HG03342 (cell line): ENCODE measurements at regions not wholly inside any gene's neighbourhood (a gene's known extent, or its start where the extent isn't known, plus 50 kb on each side); places are given as distances from the start of the nearest gene placed in this dataset.

Experiments
- ATAC-seq: cut with Tn5 transposase; IDR thresholded peaks from one replicate; pipeline ENCODE4 v1.9.1; 2021; ENCODE audit warnings: mild to moderate bottlenecking, moderate library complexity; ENCODE audit not compliant: unreplicated experiment

- no peak for ATAC-seq
Measured at GRCh38 chr4:149136951-149137620, 678.6 kb downstream of the IQCM start.

DNA sequence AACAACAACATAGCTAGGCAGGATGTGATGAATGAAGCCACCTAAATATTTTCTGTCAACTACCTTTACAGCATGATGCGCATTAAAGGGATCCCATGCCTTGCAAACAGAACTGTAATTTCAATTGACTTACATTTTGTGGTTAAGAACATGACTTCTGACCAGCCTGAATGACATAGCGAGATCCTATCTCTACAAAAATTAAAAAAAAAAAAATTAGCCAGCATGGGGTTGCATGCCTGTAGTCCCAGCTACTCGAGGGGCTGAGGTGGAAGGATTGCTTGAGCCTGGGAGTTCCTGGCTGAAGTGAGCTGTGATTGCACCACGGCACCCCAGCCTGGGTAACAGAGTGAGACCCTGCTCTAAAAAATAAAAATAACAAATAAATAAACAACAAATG lies 680.6 kb downstream of the IQCM start:
- ATAC-seq: no peak

GRCh38 chr4:149121023-149121404 lies 678.8 kb upstream of the NR3C2 start:
- no peak for ATAC-seq

DNA sequence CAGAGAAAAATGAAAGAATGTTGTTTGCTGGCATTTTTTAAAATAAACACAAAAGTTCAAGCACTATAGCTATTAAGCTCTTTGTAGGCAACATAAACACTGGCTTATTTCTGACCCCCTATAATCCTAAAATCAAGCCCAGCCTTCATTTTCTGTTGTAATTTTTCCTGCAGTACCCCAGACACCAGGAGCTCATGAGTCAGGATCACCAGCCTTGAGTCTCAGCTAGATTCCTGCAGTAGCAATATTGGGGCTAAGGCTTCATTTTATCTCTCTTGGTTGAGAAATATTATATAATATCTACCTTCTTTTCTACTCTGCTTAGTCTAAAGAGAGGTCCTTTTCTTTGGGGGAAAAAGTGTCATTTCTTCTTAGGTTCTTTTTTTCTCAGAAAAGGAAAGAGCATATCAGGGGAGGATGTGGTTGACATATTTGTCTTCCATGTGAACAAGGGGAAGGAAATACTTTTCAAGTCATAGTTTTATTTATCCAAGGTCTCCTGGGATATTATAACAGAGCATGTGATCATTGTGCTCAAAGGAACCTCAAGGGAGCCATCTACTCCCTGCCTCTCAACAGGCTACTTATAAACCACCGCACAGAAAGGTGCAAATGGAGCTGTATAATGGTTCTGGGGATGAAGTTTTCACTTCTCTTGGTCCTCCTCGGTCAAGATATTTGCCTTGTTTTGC lies 678.3 kb upstream of the NR3C2 start:
- no peak for ATAC-seq

DNA sequence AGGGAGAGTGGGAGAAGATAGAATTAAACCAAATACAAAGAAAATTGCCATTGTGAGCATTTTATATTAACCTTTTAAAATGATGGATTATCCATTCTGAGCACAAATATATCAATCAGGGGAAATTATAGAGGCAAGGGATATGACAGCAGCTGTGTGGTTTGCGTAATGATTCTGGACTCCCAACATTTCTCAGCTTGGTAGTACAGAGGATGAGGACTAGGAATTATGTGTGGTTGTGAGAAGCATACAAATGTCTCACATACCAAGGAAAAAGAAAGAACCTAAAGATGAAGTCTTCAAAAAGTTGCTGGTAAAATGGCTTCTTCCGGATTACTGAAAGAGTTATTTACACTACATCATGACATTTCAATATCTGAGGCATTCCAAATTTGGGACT lies 674.6 kb upstream of the NR3C2 start:
- no peak for ATAC-seq

DNA sequence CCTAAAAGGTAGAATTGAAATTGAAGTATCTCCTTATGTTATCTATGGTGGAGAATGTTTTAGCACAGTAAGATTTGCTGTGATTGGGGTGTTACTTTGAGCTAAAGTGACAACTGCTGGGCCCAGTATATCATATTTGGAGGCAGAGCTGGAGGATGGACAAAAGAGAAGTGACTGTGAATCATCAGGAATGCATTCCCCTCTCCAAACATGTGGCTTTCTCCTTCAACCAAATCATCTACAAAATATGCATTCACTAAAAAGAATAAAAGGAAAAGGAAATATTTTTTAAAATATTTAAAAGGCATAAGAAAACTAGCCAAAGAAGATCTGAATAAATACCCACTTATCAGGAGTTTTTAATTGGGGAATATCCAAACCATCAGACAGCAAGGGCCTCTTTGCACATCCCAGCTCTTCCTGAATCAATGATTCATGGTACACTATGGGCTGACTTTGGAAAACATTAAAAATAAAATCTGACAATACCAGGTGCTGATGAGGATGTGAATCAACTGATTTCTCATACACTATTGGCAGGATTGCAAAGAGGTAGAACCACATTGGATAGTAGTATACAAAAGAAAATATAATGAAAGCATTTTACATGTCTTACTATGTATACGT lies 671.7 kb upstream of the NR3C2 start:
- no peak for ATAC-seq

GRCh38 chr4:149112109-149112508 lies 669.9 kb upstream of the NR3C2 start:
- ATAC-seq: no peak

GRCh38 chr4:149110481-149110880 lies 668.3 kb upstream of the NR3C2 start:
- no peak for ATAC-seq

- no peak for ATAC-seq
Measured at GRCh38 chr4:149108626-149109025, 666.4 kb upstream of the NR3C2 start.

GRCh38 chr4:149102765-149103164 lies 660.6 kb upstream of the NR3C2 start:
- ATAC-seq: no peak

DNA sequence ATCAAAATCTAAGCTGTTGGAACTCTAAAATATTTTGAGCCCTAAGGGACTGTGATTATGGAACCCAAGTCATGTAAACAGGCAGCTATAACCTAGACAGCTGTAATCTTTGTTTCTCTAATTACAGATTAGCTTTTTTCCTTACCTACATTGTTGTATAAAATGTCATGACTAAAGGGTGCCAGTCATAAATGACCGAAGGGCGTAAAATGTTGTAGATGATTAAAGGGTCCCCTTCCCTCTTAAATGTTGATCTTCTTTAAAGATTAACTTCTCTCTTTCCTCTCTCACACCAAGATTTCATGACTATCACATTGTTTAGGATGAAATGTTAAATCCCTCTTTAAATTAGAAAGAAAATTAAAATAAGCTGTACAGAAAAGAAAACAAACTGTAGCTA lies 659.4 kb upstream of the NR3C2 start:
- no peak for ATAC-seq

DNA sequence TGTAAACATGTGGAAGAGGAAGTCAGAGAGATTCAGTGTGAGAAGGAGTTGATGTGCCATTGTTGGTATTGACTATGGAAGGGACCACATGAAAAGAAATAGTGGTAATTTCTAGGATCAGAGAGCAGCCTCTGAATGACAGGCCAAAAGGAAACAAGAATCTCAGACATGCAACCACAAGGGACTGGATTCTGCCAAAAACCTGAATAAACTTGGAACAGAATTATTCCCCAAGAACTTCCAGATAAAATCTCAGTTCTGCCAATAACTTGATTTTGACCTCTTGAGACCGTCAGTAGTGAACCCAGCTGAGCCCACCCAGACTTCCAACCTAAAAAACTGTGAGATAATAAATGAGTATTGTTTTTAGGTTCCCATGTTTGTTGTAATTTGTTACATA lies 653.6 kb upstream of the NR3C2 start:
- no peak for ATAC-seq

GRCh38 chr4:149095001-149095400 lies 652.8 kb upstream of the NR3C2 start:
- no peak for ATAC-seq

DNA sequence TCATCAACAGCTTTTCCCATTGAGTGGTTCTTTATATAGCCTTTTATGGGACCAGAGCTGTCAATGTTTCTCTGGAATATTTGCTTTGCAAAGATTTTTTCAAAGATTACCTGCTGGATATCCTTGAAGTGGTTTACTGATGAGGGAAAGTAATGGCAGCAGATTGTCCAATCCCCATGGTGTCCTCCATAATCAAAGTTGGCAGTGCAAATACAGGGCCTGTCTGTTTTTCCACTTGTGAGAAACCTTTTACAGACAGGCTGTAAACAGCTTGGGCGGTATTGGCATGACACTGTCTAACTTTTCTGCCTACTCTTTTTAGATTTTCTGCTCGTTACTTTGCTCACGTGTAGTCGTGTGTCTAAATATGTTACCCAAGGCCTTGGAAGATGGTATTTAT lies 641.9 kb upstream of the NR3C2 start:
- ATAC-seq: no peak

- ATAC-seq: no peak
Measured at GRCh38 chr4:149077181-149077580, 635.0 kb upstream of the NR3C2 start.

DNA sequence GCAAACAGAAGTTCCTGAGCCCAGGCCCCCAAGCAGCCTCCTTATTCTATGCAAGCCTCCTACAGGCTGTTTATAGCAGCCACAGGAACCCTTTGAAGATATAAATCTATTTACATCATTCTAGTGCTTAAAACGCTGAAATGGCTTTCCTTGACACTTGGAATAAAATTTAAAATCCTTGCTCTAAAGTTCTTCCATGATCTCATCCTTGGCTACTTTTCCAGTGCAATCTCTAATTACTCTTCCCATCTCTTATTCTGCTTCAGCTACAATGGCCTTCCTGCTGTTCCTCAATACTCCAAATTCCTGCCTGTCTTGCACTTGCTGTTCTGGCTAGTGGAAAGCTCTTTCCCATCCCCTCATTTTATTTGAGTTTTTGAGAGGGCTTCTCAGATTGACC lies 634.2 kb upstream of the NR3C2 start:
- no peak for ATAC-seq

DNA sequence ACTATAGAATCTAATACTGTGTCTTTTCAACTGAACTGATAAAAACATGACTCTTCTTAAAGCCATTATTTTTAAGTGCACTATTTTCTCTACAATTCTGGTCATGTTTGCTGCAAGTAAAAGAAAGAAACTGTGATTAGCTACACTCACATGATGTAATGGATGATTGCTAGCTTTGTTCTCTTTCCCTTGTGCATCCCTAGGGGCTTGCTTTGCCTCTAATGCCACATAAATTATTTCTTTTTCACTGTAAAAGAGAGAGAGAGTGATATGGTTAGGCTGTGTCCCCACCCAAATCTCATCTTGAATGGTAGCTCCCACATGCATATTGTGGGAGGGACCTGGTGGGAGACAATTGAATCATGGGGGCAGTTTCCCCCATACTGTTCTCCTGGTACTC lies 630.2 kb upstream of the NR3C2 start:
- ATAC-seq: no peak

- ATAC-seq: no peak
Measured at GRCh38 chr4:149065753-149066152, 623.5 kb upstream of the NR3C2 start.

DNA sequence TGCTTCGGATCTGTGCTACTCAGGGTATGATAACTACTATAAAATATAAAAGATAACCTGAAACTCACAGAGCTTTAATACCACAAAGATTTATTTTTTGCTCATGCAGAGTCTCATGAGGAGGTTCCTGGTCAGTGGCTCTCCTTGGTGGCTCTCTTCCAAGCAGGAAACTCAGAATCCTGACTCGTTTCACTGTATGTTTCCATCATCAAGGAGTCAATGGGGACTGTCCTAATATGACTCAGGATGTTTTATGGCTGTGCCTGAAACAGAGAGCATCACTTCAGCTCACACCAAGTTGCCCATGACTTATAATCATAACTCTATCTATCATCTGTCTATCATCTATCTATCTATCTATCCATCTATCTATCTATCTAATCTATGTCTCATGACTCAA lies 620.8 kb upstream of the NR3C2 start:
- no peak for ATAC-seq

GRCh38 chr4:149057594-149057993 lies 615.4 kb upstream of the NR3C2 start:
- ATAC-seq: no peak

- no peak for ATAC-seq
Measured at GRCh38 chr4:149056615-149057014, 614.4 kb upstream of the NR3C2 start.

DNA sequence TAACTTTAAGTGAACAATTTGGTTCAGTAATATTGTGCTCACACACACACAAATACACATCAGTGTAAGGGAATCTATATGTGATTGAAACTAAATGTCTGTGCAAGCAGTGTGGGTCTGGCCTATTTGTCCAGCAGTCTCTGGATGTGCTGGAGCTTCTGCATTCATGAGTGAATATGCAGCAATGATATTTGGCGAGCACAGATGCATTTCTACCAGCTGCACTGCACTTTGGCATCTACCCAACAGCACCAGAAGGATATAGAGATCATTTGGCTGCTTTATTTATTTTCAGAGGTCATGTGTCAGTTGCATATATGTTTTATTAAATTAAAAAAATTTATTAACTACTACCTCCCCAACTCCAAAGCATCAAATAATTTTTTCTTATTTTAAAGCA lies 613.4 kb upstream of the NR3C2 start:
- ATAC-seq: no peak
